Sigmoid colon (tissue), 4 donors: ENCODE measurements at regions not wholly inside any gene's neighbourhood (a gene's known extent, or its start where the extent isn't known, plus 50 kb on each side); places are given as distances from the start of the nearest gene placed in this dataset.

Source experiments
- CTCF ChIP-seq, 4 experiments: fragments of 450-650 bp in 3 of 4; fragments of 200-600 bp in 1 of 4; IDR thresholded peaks; one replicate each; pipeline ENCODE4 v1.5.1; 2016 to 2019; ENCODE audit warnings: antibody characterized with exemption in 4 of 4, mild to moderate bottlenecking in 3 of 4, moderate library complexity in 2 of 4
- EP300 ChIP-seq, 4 donors: sonication (generic); formaldehyde crosslinking; IDR thresholded peaks; one replicate each; pipeline ENCODE4 v1.6.1; 2017; ENCODE audit warnings: antibody characterized with exemption in 4 of 4
- POLR2A ChIP-seq, 2 donors: fragments of 450-650 bp; IDR thresholded peaks; one replicate each; pipeline ENCODE4 v1.6.1; 2016; ENCODE audit warnings: antibody characterized with exemption in 2 of 2, mild to moderate bottlenecking in 2 of 2, moderate library complexity in 2 of 2
- POLR2AphosphoS5 ChIP-seq, 4 donors: sonication (generic); formaldehyde crosslinking; IDR thresholded peaks; one replicate each; pipeline ENCODE4 v1.6.1; 2017; ENCODE audit warnings: antibody characterized with exemption in 4 of 4

DNA sequence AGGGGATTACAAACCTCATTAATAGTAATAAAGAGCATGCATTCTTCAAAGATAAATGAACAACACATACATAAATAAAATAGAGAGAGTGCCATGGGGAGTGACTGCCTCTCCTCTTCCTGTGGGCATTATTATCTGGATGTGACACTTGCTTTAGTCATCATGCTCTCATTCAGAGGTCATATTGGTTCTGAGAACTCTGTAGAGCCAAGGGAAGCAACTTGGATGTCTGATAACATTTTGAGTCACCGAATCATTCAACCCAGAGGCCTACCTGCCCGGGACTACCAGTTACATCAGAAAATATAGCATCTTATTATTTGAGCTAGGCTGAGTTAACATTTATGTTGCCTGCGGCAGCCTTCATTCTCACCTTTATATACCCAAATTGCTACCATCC, 489.5 kb downstream of the STIM2 start:
- TF ChIP-seq POLR2AphosphoS5 (IDR thresholded peaks at IDR 0.05) = no peak
- TF ChIP-seq POLR2A (IDR thresholded peaks at IDR 0.05) = no peak
- TF ChIP-seq CTCF (IDR thresholded peaks at IDR 0.05) = no peak
- TF ChIP-seq EP300 (IDR thresholded peaks at IDR 0.05) = no peak
